ENCODE measurements at regions not wholly inside any gene's neighbourhood (a gene's known extent, or its start where the extent isn't known, plus 50 kb on each side); places are given as distances from the start of the nearest gene placed in this dataset.
"Not testable (repeated sequence)": the region's sequence is repeated elsewhere in the genome, so short reads cannot be mapped to it uniquely, and the experiment has no call there.

- no peak for DNase-seq (ENCODE audit: low read depth)
Measured at GRCh38 chr3:20488151-20488550, 302.1 kb upstream of the SGO1 start.

GRCh38 chr3:20484126-20484525 lies 298.1 kb upstream of the SGO1 start:
- DNase-seq (ENCODE audit: low read depth) = no peak

GRCh38 chr3:20482350-20482749 lies 296.3 kb upstream of the SGO1 start:
- no peak for DNase-seq (ENCODE audit: low read depth)

- DNase-seq (ENCODE audit: low read depth) = no peak
Measured at GRCh38 chr3:20480786-20481365, 294.9 kb upstream of the SGO1 start.

- DNase-seq (ENCODE audit: low read depth) = no peak
Measured at GRCh38 chr3:20478436-20478835, 292.4 kb upstream of the SGO1 start.

- not testable (repeated sequence) for DNase-seq (ENCODE audit: low read depth)
Measured at GRCh38 chr3:20464237-20464636, 278.2 kb upstream of the SGO1 start.

GRCh38 chr3:20462723-20463122 lies 276.7 kb upstream of the SGO1 start:
- DNase-seq (ENCODE audit: low read depth) = peak; percentile 6

- no peak for DNase-seq (ENCODE audit: low read depth)
Measured at GRCh38 chr3:20462226-20462625, 276.2 kb upstream of the SGO1 start.

GRCh38 chr3:20458994-20459716 lies 273.1 kb upstream of the SGO1 start:
- DNase-seq (ENCODE audit: low read depth) = no peak

GRCh38 chr3:20456511-20456910 lies 270.5 kb upstream of the SGO1 start:
- no peak for DNase-seq (ENCODE audit: low read depth)

GRCh38 chr3:20451170-20451569 lies 265.2 kb upstream of the SGO1 start:
- DNase-seq (ENCODE audit: low read depth) = no peak

- DNase-seq (ENCODE audit: low read depth) = no peak
Measured at GRCh38 chr3:20450611-20451010, 264.6 kb upstream of the SGO1 start.

- no peak for DNase-seq (ENCODE audit: low read depth)
Measured at GRCh38 chr3:20442846-20443245, 256.8 kb upstream of the SGO1 start.

- DNase-seq (ENCODE audit: low read depth) = not testable (repeated sequence)
Measured at GRCh38 chr3:20427268-20427667, 241.3 kb upstream of the SGO1 start.

GRCh38 chr3:20425138-20425537 lies 239.1 kb upstream of the SGO1 start:
- DNase-seq (ENCODE audit: low read depth) = no peak

GRCh38 chr3:20424086-20424485 lies 238.1 kb upstream of the SGO1 start:
- no peak for DNase-seq (ENCODE audit: low read depth)

GRCh38 chr3:20422391-20422790 lies 236.4 kb upstream of the SGO1 start:
- DNase-seq (ENCODE audit: low read depth) = no peak

GRCh38 chr3:20417388-20418108 lies 231.5 kb upstream of the SGO1 start:
- no peak for DNase-seq (ENCODE audit: low read depth)

GRCh38 chr3:20406611-20407011 lies 220.6 kb upstream of the SGO1 start:
- DNase-seq (ENCODE audit: low read depth) = peak; percentile 19

GRCh38 chr3:20405744-20406143 lies 219.7 kb upstream of the SGO1 start:
- peak; percentile 69 for DNase-seq (ENCODE audit: low read depth)

- DNase-seq (ENCODE audit: low read depth) = no peak
Measured at GRCh38 chr3:20405231-20405630, 219.2 kb upstream of the SGO1 start.

GRCh38 chr3:20404741-20405100 lies 218.7 kb upstream of the SGO1 start:
- no peak for DNase-seq (ENCODE audit: low read depth)

All from LHCN-M2 (cell line).